Hepatocyte (in vitro differentiated cells): ENCODE measurements at regions not wholly inside any gene's neighbourhood (a gene's known extent, or its start where the extent isn't known, plus 50 kb on each side); places are given as distances from the start of the nearest gene placed in this dataset.

Source experiments
- DNase-seq: peaks from one replicate; pipeline ENCODE4 v3.0.0-alpha.2; 2016; ENCODE audit warnings: low spot score
- H2AFZ ChIP-seq: fragments of 200-600 bp; sonication (generic); 2 replicates; pipeline ENCODE4 v1.6.0; 2016; ENCODE audit warnings: antibody characterized with exemption, mild to moderate bottlenecking
- H3K27ac ChIP-seq: fragments of 200-600 bp; sonication (generic); 2 replicates; pipeline ENCODE4 v1.5.1; 2016; ENCODE audit warnings: mild to moderate bottlenecking
- H3K27me3 ChIP-seq: fragments of 200-600 bp; sonication (generic); 2 replicates; pipeline ENCODE4 v1.6.1; 2016
- H3K36me3 ChIP-seq: fragments of 200-600 bp; sonication (generic); replicated peaks from 2 replicates; pipeline ENCODE4 v1.5.1; 2016; ENCODE audit warnings: low read depth; ENCODE audit not compliant: insufficient read depth
- H3K4me1 ChIP-seq: fragments of 200-600 bp; sonication (generic); 2 replicates; pipeline ENCODE4 v1.5.1; 2016; ENCODE audit warnings: mild to moderate bottlenecking, moderate library complexity; ENCODE audit not compliant: insufficient read depth
- H3K4me2 ChIP-seq: fragments of 200-600 bp; sonication (generic); 2 replicates; pipeline ENCODE4 v1.6.0; 2016
- H3K4me3 ChIP-seq: fragments of 200-600 bp; sonication (generic); 2 replicates; pipeline ENCODE4 v1.5.1; 2016; ENCODE audit warnings: mild to moderate bottlenecking
- H3K79me2 ChIP-seq: fragments of 200-600 bp; sonication (generic); 2 replicates; pipeline ENCODE4 v1.6.0; 2017; ENCODE audit warnings: mild to moderate bottlenecking
- H3K9me2 ChIP-seq: fragments of 200-600 bp; sonication (generic); replicated peaks from 2 replicates; pipeline ENCODE4 v1.6.0; 2017; ENCODE audit warnings: mild to moderate bottlenecking; ENCODE audit not compliant: insufficient read depth
- H3K9me3 ChIP-seq: fragments of 200-600 bp; sonication (generic); 2 replicates; pipeline ENCODE4 v1.5.1; 2016; ENCODE audit warnings: low read depth, mild to moderate bottlenecking
- H4K20me1 ChIP-seq: fragments of 200-600 bp; sonication (generic); 2 replicates; pipeline ENCODE4 v1.6.0; 2016; ENCODE audit warnings: mild to moderate bottlenecking; ENCODE audit not compliant: insufficient read depth, poor library complexity, severe bottlenecking
- EZH2 ChIP-seq: fragments of 200-600 bp; sonication (generic); IDR thresholded peaks from 2 replicates; pipeline ENCODE4 v1.6.1; 2016; ENCODE audit warnings: antibody characterized with exemption, mild to moderate bottlenecking, borderline replicate concordance
- EZH2phosphoT487 ChIP-seq: fragments of 200-600 bp; sonication (generic); IDR thresholded peaks from one replicate; pipeline ENCODE4 v1.6.1; 2018; ENCODE audit warnings: antibody characterized with exemption, mild to moderate bottlenecking, low read depth, moderate library complexity; ENCODE audit not compliant: unreplicated experiment, severe bottlenecking
- WGBS: methylation state at CpG from one replicate; pipeline ENCODE4 v1.1.6; 2016; ENCODE audit warnings: low lambda C conversion rate; ENCODE audit errors: missing lambda C conversion rate; 5-methylcytosine and 5-hydroxymethylcytosine counted together
- TF ChIP-seq, protein P1 (sequence below): fragments of 200-600 bp; sonication (generic); IDR thresholded peaks from 2 replicates; pipeline ENCODE4 v1.5.1; 2016; ENCODE audit warnings: antibody characterized with exemption, mild to moderate bottlenecking; ENCODE audit not compliant: poor library complexity

DNA sequence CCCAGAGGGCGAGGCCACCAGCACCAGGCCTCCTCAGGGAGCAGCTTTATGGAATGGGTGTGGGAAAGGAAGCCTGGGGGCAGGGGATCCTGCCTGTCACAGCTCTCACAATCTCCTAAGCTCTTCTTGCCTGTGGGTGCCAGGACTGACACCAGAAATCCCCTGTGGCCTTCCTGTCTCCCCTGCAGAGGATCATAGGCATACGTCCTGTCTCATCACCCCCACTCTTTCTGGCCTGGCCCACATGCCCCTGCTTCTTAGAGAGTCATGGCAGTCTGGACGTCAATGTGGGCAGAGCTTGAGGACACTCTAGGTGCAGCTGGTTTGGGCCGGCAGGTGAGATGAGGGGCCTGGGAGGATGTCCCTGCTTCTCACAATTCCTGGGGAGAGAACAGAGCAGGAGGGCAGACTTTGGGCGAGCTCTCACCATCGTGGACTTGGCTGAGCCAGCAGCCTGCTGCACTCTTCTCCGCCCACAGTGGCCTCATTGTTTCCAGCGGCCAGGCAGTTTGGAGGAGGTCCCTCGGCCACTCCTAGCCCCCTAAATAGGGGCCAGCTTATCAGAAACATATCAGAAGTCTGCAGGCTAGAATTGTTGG is 67.3 kb upstream of the ZFR start:
- no peak overlapping the region for H2AFZ ChIP-seq
- 82% methylated on average over 9 of the region's 9 CpGs for WGBS
- TF ChIP-seq EZH2phosphoT487 (no peak), EZH2 (no peak)
- TF ChIP-seq, protein P1, sequence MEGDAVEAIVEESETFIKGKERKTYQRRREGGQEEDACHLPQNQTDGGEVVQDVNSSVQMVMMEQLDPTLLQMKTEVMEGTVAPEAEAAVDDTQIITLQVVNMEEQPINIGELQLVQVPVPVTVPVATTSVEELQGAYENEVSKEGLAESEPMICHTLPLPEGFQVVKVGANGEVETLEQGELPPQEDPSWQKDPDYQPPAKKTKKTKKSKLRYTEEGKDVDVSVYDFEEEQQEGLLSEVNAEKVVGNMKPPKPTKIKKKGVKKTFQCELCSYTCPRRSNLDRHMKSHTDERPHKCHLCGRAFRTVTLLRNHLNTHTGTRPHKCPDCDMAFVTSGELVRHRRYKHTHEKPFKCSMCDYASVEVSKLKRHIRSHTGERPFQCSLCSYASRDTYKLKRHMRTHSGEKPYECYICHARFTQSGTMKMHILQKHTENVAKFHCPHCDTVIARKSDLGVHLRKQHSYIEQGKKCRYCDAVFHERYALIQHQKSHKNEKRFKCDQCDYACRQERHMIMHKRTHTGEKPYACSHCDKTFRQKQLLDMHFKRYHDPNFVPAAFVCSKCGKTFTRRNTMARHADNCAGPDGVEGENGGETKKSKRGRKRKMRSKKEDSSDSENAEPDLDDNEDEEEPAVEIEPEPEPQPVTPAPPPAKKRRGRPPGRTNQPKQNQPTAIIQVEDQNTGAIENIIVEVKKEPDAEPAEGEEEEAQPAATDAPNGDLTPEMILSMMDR = no peak

DNA sequence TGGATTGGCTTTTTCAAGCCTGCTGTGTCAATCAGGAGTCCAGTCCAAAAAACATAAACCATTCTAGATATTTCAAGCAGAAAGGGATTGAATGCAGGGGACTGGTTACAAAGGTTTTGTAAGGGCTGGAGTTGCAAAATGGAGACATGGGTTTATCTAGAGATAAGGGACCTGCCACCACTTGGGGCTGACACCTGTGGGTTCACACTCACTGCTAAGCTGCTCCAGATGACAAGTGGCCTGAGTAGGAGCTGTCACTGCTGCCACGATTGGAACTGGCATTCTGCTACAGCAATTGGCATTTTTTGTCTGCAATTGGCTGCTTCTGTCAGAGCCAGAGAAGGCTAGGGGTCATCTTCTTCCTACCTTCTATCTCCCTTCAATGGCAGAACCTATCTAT is 66.3 kb upstream of the ZFR start:
- no peaks in the 10 kb centered on the region for H3K27me3 ChIP-seq
- no peaks in the 10 kb centered on the region for H4K20me1 ChIP-seq
- DNase-seq = no peak
- H2AFZ ChIP-seq = no peak overlapping the region
- H3K27ac ChIP-seq = no peak overlapping the region
- no peaks in the 10 kb centered on the region for H3K79me2 ChIP-seq
- 0% methylated on average over 1 of the region's 1 CpG for WGBS
- no peaks in the 10 kb centered on the region for H3K9me2 ChIP-seq
- H3K4me2 ChIP-seq = no peak overlapping the region
- H3K4me3 ChIP-seq = no peak overlapping the region
- H3K36me3 ChIP-seq = no peaks in the 10 kb centered on the region
- peaks cover 14% of the 10 kb centered on the region for H3K4me1 ChIP-seq
- no peaks in the 10 kb centered on the region for H3K9me3 ChIP-seq
- TF ChIP-seq EZH2 = no peak
- TF ChIP-seq, protein P1 = no peak
- TF ChIP-seq EZH2phosphoT487 = no peak

More for the DNA sequence above, 67.3 kb upstream of the ZFR start:
- Histone ChIP-seq H3K27ac (no peak overlapping the region), H4K20me1 (no peaks in the 10 kb centered on the region), H3K36me3 (no peaks in the 10 kb centered on the region), H3K4me2 (no peak overlapping the region), H3K9me2 (no peaks in the 10 kb centered on the region), H3K4me3 (no peak overlapping the region), H3K4me1 (peaks cover 4% of the 10 kb centered on the region), H3K27me3 (no peaks in the 10 kb centered on the region), H3K79me2 (no peaks in the 10 kb centered on the region), H3K9me3 (no peaks in the 10 kb centered on the region)
- no peak for DNase-seq

DNA sequence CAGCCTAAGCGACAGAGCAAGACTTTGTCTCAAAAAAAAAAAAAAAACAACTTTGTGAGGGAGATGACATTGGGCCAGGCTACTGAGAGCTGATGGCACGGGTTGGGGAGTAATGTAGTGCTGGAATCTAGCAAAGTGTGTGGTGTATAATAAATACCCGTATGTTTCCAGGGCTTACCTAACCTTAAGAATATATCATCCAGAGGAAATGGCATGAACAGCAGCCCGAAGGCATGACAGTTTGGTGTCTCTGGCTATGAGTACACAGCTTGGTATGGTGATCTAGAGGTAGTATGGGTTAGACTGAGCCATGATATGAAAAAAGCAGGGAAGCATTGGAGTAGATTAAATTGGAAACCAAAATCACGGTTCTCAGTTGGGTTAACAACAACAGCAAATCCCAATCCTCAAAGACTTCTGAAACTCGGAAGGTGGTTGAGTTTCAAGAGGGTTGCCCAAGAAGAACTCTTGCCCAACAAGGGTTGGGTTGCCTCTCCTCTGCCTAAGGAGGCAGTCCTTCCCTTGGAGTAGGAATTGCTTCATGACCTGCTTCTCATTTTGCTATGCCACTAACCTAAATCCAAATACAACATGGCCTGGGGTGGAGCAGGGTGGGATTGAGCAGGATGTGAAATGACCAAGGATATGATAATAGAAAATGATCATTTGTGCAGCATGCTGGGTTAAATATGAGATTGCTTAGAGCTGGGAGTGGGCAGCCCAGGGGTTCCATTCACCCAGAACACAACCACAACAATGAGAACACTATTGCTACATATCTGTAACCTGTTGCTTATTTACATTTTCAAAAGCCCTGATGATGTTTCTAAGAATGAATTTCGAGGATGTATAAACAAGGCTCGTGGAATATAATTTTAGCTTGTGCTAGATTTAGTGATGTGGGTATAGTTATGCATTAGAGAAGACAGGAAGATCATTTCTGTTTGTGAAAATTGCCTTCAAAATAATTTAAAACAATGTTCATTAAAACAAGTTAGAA is 64.6 kb upstream of the ZFR start:
- TF ChIP-seq EZH2phosphoT487 = no peak
- TF ChIP-seq, protein P1 = no peak
- no peak for TF ChIP-seq EZH2
- WGBS = 91% methylated on average over 8 of the region's 8 CpGs
- no peak for DNase-seq
- peaks cover 23% of the 10 kb centered on the region for H3K4me1 ChIP-seq
- no peaks in the 10 kb centered on the region for H3K27me3 ChIP-seq
- H3K79me2 ChIP-seq = no peaks in the 10 kb centered on the region
- H4K20me1 ChIP-seq = no peaks in the 10 kb centered on the region
- no peak overlapping the region for H3K27ac ChIP-seq
- no peak overlapping the region for H3K4me2 ChIP-seq
- H2AFZ ChIP-seq = no peak overlapping the region
- no peak overlapping the region for H3K4me3 ChIP-seq
- H3K36me3 ChIP-seq = no peaks in the 10 kb centered on the region
- H3K9me2 ChIP-seq = no peaks in the 10 kb centered on the region
- no peaks in the 10 kb centered on the region for H3K9me3 ChIP-seq
